DND-41 (cell line): ENCODE measurements at regions not wholly inside any gene's neighbourhood (a gene's known extent, or its start where the extent isn't known, plus 50 kb on each side); places are given as distances from the start of the nearest gene placed in this dataset.

Experiments used
- ATAC-seq: fragments of 200-7000 bp; cut with Tn5 transposase; 3 replicates; pipeline ENCODE4 v1.9.1; 2021; ENCODE audit warnings: low read depth; ENCODE audit not compliant: insufficient read depth
- DNase-seq: peaks from one replicate; pipeline ENCODE4 v3.0.0-alpha.2; 2020
- H2AFZ ChIP-seq: 2 replicates; pipeline ENCODE4 v1.6.0; 2012; ENCODE audit warnings: low read depth, low read length
- H3K27ac ChIP-seq: 2 replicates; pipeline ENCODE4 v1.5.1; 2012; ENCODE audit warnings: low read length, inconsistent platforms
- H3K27me3 ChIP-seq: fragments of 200-600 bp; sonication (generic); 2 replicates; pipeline ENCODE4 v1.6.0; 2012; ENCODE audit warnings: low read length, mild to moderate bottlenecking, inconsistent platforms; ENCODE audit not compliant: insufficient read depth, poor library complexity
- H3K36me3 ChIP-seq: 2 replicates; pipeline ENCODE4 v1.5.1; 2012; ENCODE audit warnings: low read length, inconsistent platforms; ENCODE audit not compliant: insufficient read depth
- H3K4me1 ChIP-seq: 2 replicates; pipeline ENCODE4 v1.5.1; 2012; ENCODE audit warnings: mild to moderate bottlenecking, low read length; ENCODE audit not compliant: insufficient read depth
- H3K4me2 ChIP-seq: 2 replicates; pipeline ENCODE4 v1.6.0; 2012; ENCODE audit warnings: mild to moderate bottlenecking, moderate library complexity, low read length, inconsistent platforms; ENCODE audit not compliant: insufficient read depth
- H3K4me3 ChIP-seq, 2 experiments: fragments of 200-600 bp in 1 of 2; shearing (Covaris generic) in 1 of 2; 2 replicates each; pipeline ENCODE4 v1.5.1; 2012 to 2016; ENCODE audit warnings: inconsistent platforms in 2 of 2, low read length in 2 of 2, mild to moderate bottlenecking in 2 of 2, low read depth in 1 of 2, moderate library complexity in 1 of 2
- H3K79me2 ChIP-seq: 2 replicates; pipeline ENCODE4 v1.6.0; 2012; ENCODE audit warnings: low read length, inconsistent platforms; ENCODE audit not compliant: insufficient read depth
- H3K9ac ChIP-seq: 2 replicates; pipeline ENCODE4 v1.6.0; 2012; ENCODE audit warnings: low read depth, mild to moderate bottlenecking, inconsistent platforms, low read length, moderate library complexity
- H3K9me3 ChIP-seq: 2 replicates; pipeline ENCODE4 v1.5.1; 2012; ENCODE audit warnings: low read length, moderate library complexity, mild to moderate bottlenecking, inconsistent platforms; ENCODE audit not compliant: insufficient read depth, severe bottlenecking
- H4K20me1 ChIP-seq: 2 replicates; pipeline ENCODE4 v1.6.0; 2012; ENCODE audit warnings: low read length; ENCODE audit not compliant: insufficient read depth
- EZH2 ChIP-seq: IDR thresholded peaks from 3 replicates; pipeline ENCODE4 v1.6.1; 2012; ENCODE audit warnings: borderline replicate concordance, low read depth, mild to moderate bottlenecking, moderate library complexity, low read length, inconsistent platforms; ENCODE audit not compliant: severe bottlenecking
- TF ChIP-seq, protein P1 (sequence below): IDR thresholded peaks from 2 replicates; pipeline ENCODE4 v1.5.1; 2012; ENCODE audit warnings: borderline replicate concordance, low read length, moderate library complexity, mild to moderate bottlenecking; ENCODE audit not compliant: poor library complexity, severe bottlenecking; ENCODE audit errors: extremely low read depth

DNA sequence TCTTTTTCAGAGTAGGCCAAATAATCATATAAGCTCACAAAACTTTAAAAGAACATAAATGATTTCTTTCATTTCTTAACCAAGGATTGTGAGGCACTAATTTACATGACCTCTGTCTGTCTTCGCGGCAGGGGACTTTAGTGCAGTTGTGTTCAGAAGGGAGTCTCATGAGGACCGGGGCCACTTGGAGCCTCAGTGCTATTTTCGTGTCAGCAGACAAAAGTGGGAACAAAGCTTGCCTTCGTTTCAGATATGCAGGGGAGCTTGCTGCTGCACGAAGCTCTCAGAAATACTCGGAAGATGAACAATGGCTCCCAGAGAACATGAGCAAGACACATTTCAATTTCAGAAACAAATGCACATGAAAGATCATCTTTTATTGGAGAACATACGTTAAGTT lies 497.0 kb downstream of the CDH26 start:
- TF ChIP-seq EZH2: no peak
- TF ChIP-seq, protein P1, sequence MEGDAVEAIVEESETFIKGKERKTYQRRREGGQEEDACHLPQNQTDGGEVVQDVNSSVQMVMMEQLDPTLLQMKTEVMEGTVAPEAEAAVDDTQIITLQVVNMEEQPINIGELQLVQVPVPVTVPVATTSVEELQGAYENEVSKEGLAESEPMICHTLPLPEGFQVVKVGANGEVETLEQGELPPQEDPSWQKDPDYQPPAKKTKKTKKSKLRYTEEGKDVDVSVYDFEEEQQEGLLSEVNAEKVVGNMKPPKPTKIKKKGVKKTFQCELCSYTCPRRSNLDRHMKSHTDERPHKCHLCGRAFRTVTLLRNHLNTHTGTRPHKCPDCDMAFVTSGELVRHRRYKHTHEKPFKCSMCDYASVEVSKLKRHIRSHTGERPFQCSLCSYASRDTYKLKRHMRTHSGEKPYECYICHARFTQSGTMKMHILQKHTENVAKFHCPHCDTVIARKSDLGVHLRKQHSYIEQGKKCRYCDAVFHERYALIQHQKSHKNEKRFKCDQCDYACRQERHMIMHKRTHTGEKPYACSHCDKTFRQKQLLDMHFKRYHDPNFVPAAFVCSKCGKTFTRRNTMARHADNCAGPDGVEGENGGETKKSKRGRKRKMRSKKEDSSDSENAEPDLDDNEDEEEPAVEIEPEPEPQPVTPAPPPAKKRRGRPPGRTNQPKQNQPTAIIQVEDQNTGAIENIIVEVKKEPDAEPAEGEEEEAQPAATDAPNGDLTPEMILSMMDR: no peak
- no peaks in the 10 kb centered on the region for H3K9me3 ChIP-seq
- H3K27me3 ChIP-seq: no peaks in the 10 kb centered on the region
- no peaks in the 10 kb centered on the region for H3K79me2 ChIP-seq
- no peak overlapping the region for H3K9ac ChIP-seq
- ATAC-seq (no peak), DNase-seq (no peak)
- no peaks in the 10 kb centered on the region; the same call in 1 of the 2 replicates for H4K20me1 ChIP-seq
- H3K4me3 ChIP-seq: no peak overlapping the region
- H3K4me2 ChIP-seq: no peak overlapping the region
- H3K36me3 ChIP-seq: no peaks in the 10 kb centered on the region
- H2AFZ ChIP-seq: no peak overlapping the region
- no peaks in the 10 kb centered on the region; the same call in 1 of the 2 replicates for H3K4me1 ChIP-seq
- no peak overlapping the region for H3K27ac ChIP-seq

DNA sequence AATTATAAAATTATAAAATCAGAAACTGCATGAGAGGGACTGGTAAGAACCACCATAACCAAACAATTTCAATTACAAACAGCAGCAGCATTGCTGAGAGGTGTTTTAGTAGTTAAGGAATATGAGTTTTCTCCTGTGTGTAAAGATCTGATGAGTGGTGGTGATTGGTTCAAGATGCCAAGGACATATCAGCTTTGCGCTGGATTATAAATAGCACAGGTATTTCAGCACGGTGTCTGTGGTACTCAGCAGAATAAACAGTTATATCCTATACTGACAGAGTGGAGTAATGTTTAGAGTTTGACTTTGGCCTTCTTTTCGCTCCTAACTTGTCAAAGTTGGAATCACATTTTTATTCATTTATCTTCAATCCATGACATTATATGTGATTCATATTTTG lies 501.0 kb downstream of the CDH26 start:
- no peaks in the 10 kb centered on the region for H3K36me3 ChIP-seq
- H3K79me2 ChIP-seq: no peaks in the 10 kb centered on the region
- peaks cover 4% of the 10 kb centered on the region for H3K9me3 ChIP-seq
- H3K4me1 ChIP-seq: no peaks in the 10 kb centered on the region
- H3K4me2 ChIP-seq: no peak overlapping the region
- DNase-seq (no peak), ATAC-seq (no peak)
- H3K27me3 ChIP-seq: no peaks in the 10 kb centered on the region
- H2AFZ ChIP-seq: no peak overlapping the region
- no peak overlapping the region for H3K27ac ChIP-seq
- H3K4me3 ChIP-seq: no peak overlapping the region
- no peak overlapping the region for H3K9ac ChIP-seq
- no peaks in the 10 kb centered on the region for H4K20me1 ChIP-seq
- TF ChIP-seq, protein P1: no peak
- no peak for TF ChIP-seq EZH2

DNA sequence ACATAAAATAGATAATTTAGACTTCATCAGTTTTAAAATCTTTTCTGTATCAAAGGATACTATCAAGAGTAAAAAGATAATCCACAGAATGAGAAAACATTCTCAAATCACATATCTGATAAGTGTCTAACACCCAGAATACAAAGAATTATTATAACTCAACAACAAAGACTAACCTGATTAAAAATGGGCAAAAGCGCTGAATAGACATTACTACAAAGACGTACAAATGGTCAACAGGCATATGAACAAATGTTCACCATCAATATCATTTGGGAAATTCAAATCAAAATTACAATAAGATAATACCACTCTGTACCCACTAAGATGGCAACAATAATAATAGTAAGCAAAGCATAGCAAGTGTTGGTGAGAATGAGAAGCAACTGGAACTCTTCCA lies 503.8 kb downstream of the CDH26 start:
- no peak for DNase-seq
- Histone ChIP-seq H3K4me1 (no peaks in the 10 kb centered on the region), H3K27ac (no peak overlapping the region), H3K9ac (no peak overlapping the region), H4K20me1 (no peaks in the 10 kb centered on the region), H3K9me3 (peaks cover 4% of the 10 kb centered on the region), H3K36me3 (no peaks in the 10 kb centered on the region), H3K4me3 (no peak overlapping the region), H2AFZ (no peak overlapping the region), H3K79me2 (no peaks in the 10 kb centered on the region), H3K27me3 (no peaks in the 10 kb centered on the region), H3K4me2 (no peak overlapping the region)
- TF ChIP-seq, protein P1: no peak
- no peak for TF ChIP-seq EZH2
- ATAC-seq: no peak

DNA sequence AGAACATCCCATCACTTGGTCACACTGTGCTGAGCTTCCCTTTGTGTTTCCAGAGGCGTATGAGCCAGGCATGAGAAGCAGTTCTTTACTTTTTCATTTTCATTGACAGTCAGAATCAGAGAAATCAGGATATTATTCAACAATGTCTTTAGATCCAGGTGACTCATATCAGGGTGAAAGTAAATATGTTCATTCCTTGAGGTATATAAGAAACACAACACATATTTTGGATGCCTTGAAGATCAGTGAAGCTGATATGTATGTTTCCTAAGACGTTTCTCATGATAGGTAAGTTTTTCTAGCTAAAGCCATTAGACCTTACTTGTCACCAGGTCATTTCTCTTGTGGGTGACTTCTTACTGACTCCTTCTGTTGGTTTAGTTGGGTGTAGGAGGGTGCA lies 505.6 kb downstream of the CDH26 start:
- ATAC-seq (no peak), DNase-seq (no peak)
- Histone ChIP-seq H3K79me2 (no peaks in the 10 kb centered on the region), H2AFZ (no peak overlapping the region), H3K4me2 (no peak overlapping the region), H3K27ac (no peak overlapping the region), H3K27me3 (no peaks in the 10 kb centered on the region), H4K20me1 (no peaks in the 10 kb centered on the region), H3K9ac (no peak overlapping the region), H3K4me3 (no peak overlapping the region), H3K36me3 (no peaks in the 10 kb centered on the region), H3K4me1 (no peaks in the 10 kb centered on the region), H3K9me3 (peaks cover 4% of the 10 kb centered on the region)
- TF ChIP-seq, protein P1: no peak
- no peak for TF ChIP-seq EZH2
